ENCODE measurements at regions not wholly inside any gene's neighbourhood (a gene's known extent, or its start where the extent isn't known, plus 50 kb on each side); places are given as distances from the start of the nearest gene placed in this dataset.
"Not testable (repeated sequence)": the region's sequence is repeated elsewhere in the genome, so short reads cannot be mapped to it uniquely, and the experiment has no call there.

GRCh38 chr10:3887404-3887803 lies 102.4 kb upstream of the KLF6 start:
- DNase-seq = no peak

- peak; percentile 95 for DNase-seq
These were observed 101.7 kb upstream of the KLF6 start for GRCh38 chr10:3886641-3887251.

- DNase-seq = peak; percentile 75
These were observed 101.2 kb upstream of the KLF6 start for GRCh38 chr10:3886191-3886590.

- no peak for DNase-seq
These were observed 97.8 kb upstream of the KLF6 start for GRCh38 chr10:3882855-3883254.

GRCh38 chr10:3881622-3882021 lies 96.6 kb upstream of the KLF6 start:
- DNase-seq = no peak

GRCh38 chr10:3879073-3879472 lies 94.1 kb upstream of the KLF6 start:
- no peak for DNase-seq

GRCh38 chr10:3877211-3878000 lies 92.4 kb upstream of the KLF6 start:
- peak; percentile 51 for DNase-seq

- no peak for DNase-seq
These were observed 91.4 kb upstream of the KLF6 start for GRCh38 chr10:3876350-3876962.

- DNase-seq = no peak
These were observed 90.8 kb upstream of the KLF6 start for GRCh38 chr10:3875842-3876235.

- DNase-seq = no peak
These were observed 90.2 kb upstream of the KLF6 start for GRCh38 chr10:3874990-3875841.

GRCh38 chr10:3874610-3874989 lies 89.6 kb upstream of the KLF6 start:
- DNase-seq = not testable (repeated sequence)

- peak; percentile 78 for DNase-seq
These were observed 88.9 kb upstream of the KLF6 start for GRCh38 chr10:3873728-3874461.

- no peak for DNase-seq
These were observed 87.8 kb upstream of the KLF6 start for GRCh38 chr10:3872712-3873329.

GRCh38 chr10:3871424-3871996 lies 86.5 kb upstream of the KLF6 start:
- DNase-seq = no peak

GRCh38 chr10:3869036-3869435 lies 84.0 kb upstream of the KLF6 start:
- DNase-seq = no peak

GRCh38 chr10:3868271-3868664 lies 83.3 kb upstream of the KLF6 start:
- DNase-seq = no peak

GRCh38 chr10:3867454-3868270 lies 82.7 kb upstream of the KLF6 start:
- DNase-seq = no peak

GRCh38 chr10:3866332-3866731 lies 81.3 kb upstream of the KLF6 start:
- DNase-seq = no peak

- no peak for DNase-seq
These were observed 80.6 kb upstream of the KLF6 start for GRCh38 chr10:3865565-3865964.

- peak; percentile 15 for DNase-seq
These were observed 76.8 kb upstream of the KLF6 start for GRCh38 chr10:3861795-3862194.
